ENCODE measurements at regions not wholly inside any gene's neighbourhood (a gene's known extent, or its start where the extent isn't known, plus 50 kb on each side); places are given as distances from the start of the nearest gene placed in this dataset.

GRCh38 chr12:115837220-115837619, 440.3 kb downstream of the MED13L start:
- TF ChIP-seq NFIC (IDR thresholded peaks at IDR 0.05), result no peak
- no peak for TF ChIP-seq YY1 (IDR thresholded peaks at IDR 0.05; ENCODE audit: low read depth)
- TF ChIP-seq TCF12 (IDR thresholded peaks at IDR 0.05; ENCODE audit: low read depth), result no peak
- no peak for TF ChIP-seq EP300 (IDR thresholded peaks at IDR 0.05; ENCODE audit: borderline replicate concordance)
- TF ChIP-seq, protein P1, sequence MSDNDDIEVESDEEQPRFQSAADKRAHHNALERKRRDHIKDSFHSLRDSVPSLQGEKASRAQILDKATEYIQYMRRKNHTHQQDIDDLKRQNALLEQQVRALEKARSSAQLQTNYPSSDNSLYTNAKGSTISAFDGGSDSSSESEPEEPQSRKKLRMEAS (IDR thresholded peaks at IDR 0.05), result no peak

DNA sequence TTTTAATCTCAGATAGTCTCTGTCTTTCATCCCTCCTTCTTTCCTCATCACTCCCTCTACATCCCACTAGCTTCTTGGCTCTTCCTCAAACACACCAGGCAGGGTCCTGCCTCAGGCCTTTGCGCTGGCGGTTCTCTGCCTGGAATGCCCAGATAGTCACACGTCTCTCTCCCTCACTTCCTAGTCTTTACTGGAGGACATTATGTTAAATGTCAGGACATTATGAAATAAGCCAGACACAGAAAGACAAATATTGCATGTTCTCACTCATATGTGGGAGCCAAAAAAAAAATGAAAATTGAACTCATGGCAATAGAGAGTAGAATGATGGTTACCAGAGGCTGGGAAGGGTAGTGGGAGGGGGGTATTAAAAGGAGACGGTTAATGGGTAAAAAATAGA, 442.0 kb downstream of the MED13L start:
- TF ChIP-seq TAF1 (IDR thresholded peaks at IDR 0.05; ENCODE audit: low read depth) (no peak), YY1 (IDR thresholded peaks at IDR 0.05; ENCODE audit: low read depth) (no peak)

DNA sequence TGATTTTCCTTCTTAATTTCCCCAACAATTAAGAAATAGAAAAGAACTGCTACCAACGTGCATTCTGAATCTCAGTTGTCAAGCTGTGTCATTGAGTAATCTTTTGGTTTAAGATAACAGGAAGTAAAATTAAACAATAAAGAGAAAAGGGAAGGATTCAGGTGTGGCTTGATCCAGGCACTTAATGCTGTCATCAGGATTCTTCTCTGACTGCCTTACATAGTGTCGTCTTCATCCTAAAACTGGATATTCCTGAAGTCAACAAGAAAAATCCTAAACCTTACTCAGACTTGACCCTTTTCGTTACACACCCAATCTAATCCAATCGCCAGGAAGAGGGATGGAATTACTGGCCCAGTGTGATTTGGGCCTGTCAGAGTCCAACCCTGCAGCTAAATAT, 443.8 kb downstream of the MED13L start:
- TF ChIP-seq, protein P2, sequence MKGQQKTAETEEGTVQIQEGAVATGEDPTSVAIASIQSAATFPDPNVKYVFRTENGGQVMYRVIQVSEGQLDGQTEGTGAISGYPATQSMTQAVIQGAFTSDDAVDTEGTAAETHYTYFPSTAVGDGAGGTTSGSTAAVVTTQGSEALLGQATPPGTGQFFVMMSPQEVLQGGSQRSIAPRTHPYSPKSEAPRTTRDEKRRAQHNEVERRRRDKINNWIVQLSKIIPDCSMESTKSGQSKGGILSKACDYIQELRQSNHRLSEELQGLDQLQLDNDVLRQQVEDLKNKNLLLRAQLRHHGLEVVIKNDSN (IDR thresholded peaks at IDR 0.05), result no peak
- TF ChIP-seq NFIC (IDR thresholded peaks at IDR 0.05) (no peak), CREB1 (IDR thresholded peaks at IDR 0.05; ENCODE audit: low read depth) (no peak), YY1 (IDR thresholded peaks at IDR 0.05; ENCODE audit: low read depth) (no peak), CEBPB (IDR thresholded peaks at IDR 0.05) (no peak), EP300 (IDR thresholded peaks at IDR 0.05; ENCODE audit: borderline replicate concordance) (no peak), ZBTB7A (IDR thresholded peaks at IDR 0.05; ENCODE audit: low read depth) (no peak), TCF12 (IDR thresholded peaks at IDR 0.05; ENCODE audit: low read depth) (no peak), FOXM1 (IDR thresholded peaks at IDR 0.05; ENCODE audit: borderline replicate concordance, low read depth) (no peak), EGR1 (IDR thresholded peaks at IDR 0.05) (no peak), TAF1 (IDR thresholded peaks at IDR 0.05; ENCODE audit: low read depth) (no peak), REST (IDR thresholded peaks at IDR 0.05; ENCODE audit: low read depth) (no peak), RAD21 (IDR thresholded peaks at IDR 0.05; ENCODE audit: low read depth) (no peak), TEAD4 (IDR thresholded peaks at IDR 0.05) (no peak)
- TF ChIP-seq, protein P1 (IDR thresholded peaks at IDR 0.05), result no peak

- TF ChIP-seq YY1 (IDR thresholded peaks at IDR 0.05; ENCODE audit: low read depth) (no peak), TAF1 (IDR thresholded peaks at IDR 0.05; ENCODE audit: low read depth) (no peak), CEBPB (IDR thresholded peaks at IDR 0.05) (no peak), RAD21 (IDR thresholded peaks at IDR 0.05; ENCODE audit: low read depth) (no peak), TCF12 (IDR thresholded peaks at IDR 0.05; ENCODE audit: low read depth) (no peak), FOXM1 (IDR thresholded peaks at IDR 0.05; ENCODE audit: borderline replicate concordance, low read depth) (no peak), REST (IDR thresholded peaks at IDR 0.05; ENCODE audit: low read depth) (no peak), TEAD4 (IDR thresholded peaks at IDR 0.05) (no peak), CREB1 (IDR thresholded peaks at IDR 0.05; ENCODE audit: low read depth) (no peak)
- TF ChIP-seq, protein P1 (IDR thresholded peaks at IDR 0.05), result no peak
Observed at GRCh38 chr12:115830633-115831032, 446.9 kb downstream of the MED13L start.

- TF ChIP-seq EP300 (IDR thresholded peaks at IDR 0.05; ENCODE audit: borderline replicate concordance), result no peak
- no peak for TF ChIP-seq TCF12 (IDR thresholded peaks at IDR 0.05; ENCODE audit: low read depth)
- no peak for TF ChIP-seq YY1 (IDR thresholded peaks at IDR 0.05; ENCODE audit: low read depth)
- TF ChIP-seq TAF1 (IDR thresholded peaks at IDR 0.05; ENCODE audit: low read depth), result no peak
- no peak for TF ChIP-seq EGR1 (IDR thresholded peaks at IDR 0.05)
- no peak for TF ChIP-seq ZBTB7A (IDR thresholded peaks at IDR 0.05; ENCODE audit: low read depth)
- TF ChIP-seq REST (IDR thresholded peaks at IDR 0.05; ENCODE audit: low read depth), result no peak
- TF ChIP-seq RAD21 (IDR thresholded peaks at IDR 0.05; ENCODE audit: low read depth), result no peak
Observed at GRCh38 chr12:115830070-115830469, 447.4 kb downstream of the MED13L start.
